Right lobe of liver (tissue), 6 donors: ENCODE measurements at regions not wholly inside any gene's neighbourhood (a gene's known extent, or its start where the extent isn't known, plus 50 kb on each side); places are given as distances from the start of the nearest gene placed in this dataset.

Experiments used
- ATAC-seq, 4 donors: fragments of 200-7000 bp; cut with Tn5 transposase; one replicate each; pipeline ENCODE4 v1.9.1; 2020; ENCODE audit warnings: mild to moderate bottlenecking in 4 of 4, moderate library complexity in 4 of 4
- DNase-seq, 3 donors: peaks; one replicate each; pipeline ENCODE4 v3.0.0-alpha.2; 2020
- H3K27ac ChIP-seq, 3 donors: fragments of 200-600 bp; one replicate each; pipeline ENCODE4 v1.8.0; 2022
- H3K27me3 ChIP-seq, 2 donors: fragments of 200-600 bp; one replicate each; pipeline ENCODE4 v1.8.0; 2022
- H3K36me3 ChIP-seq, 4 donors: fragments of 200-600 bp; sonication (generic) in 1 of 4; one replicate each; pipeline versions ENCODE4 v1.5.1 to v1.8.0; 2017 to 2022; ENCODE audit warnings: control low read depth in 1 of 4
- H3K4me1 ChIP-seq, 4 donors: fragments of 200-600 bp; sonication (generic) in 1 of 4; one replicate each; pipeline versions ENCODE4 v1.5.1 to v1.8.0; 2017 to 2022; ENCODE audit warnings: control low read depth in 1 of 4
- H3K4me3 ChIP-seq, 3 donors: fragments of 200-600 bp; one replicate each; pipeline ENCODE4 v1.8.0; 2022
- H3K9me3 ChIP-seq, 4 donors: fragments of 200-600 bp; sonication (generic) in 1 of 4; one replicate each; pipeline versions ENCODE4 v1.5.1 to v1.8.0; 2017 to 2022; ENCODE audit warnings: control low read depth in 1 of 4
- POLR2A ChIP-seq: fragments of 450-650 bp; IDR thresholded peaks from one replicate; pipeline ENCODE4 v1.6.1; 2017; ENCODE audit warnings: antibody characterized with exemption, mild to moderate bottlenecking
- WGBS: methylation state at CpG from one replicate; pipeline ENCODE4 v1.1.6; 2018; ENCODE audit warnings: low coverage, low lambda C conversion rate; ENCODE audit not compliant: insufficient coverage; ENCODE audit errors: missing lambda C conversion rate; 5-methylcytosine and 5-hydroxymethylcytosine counted together
- intact Hi-C, 2 donors: fragments of 100-400 bp; cut with DNase I; formaldehyde crosslinking; loops; one replicate each; pipeline versions ENCODE4 v1.11.2 to v1.14.1; 2022
- TF ChIP-seq, protein P1 (sequence below), 4 donors: fragments of 200-600 bp in 3 of 4; fragments of 450-650 bp in 1 of 4; IDR thresholded peaks; one replicate each; pipeline versions ENCODE4 v1.5.1 to v1.8.0; 2016 to 2022; ENCODE audit warnings: antibody characterized with exemption in 4 of 4, mild to moderate bottlenecking in 2 of 4
- donor health status: DM: no; HTN: yes; CAD: no.
- donor health status: DM: no; HTN: no; CAD: no.
- donor health status: DM: no; HTN: no; CAD: no.
- donor health status: DM: no; HTN: yes; CAD: no.
- donor health status: DM: no; HTN: yes; CAD: no.

DNA sequence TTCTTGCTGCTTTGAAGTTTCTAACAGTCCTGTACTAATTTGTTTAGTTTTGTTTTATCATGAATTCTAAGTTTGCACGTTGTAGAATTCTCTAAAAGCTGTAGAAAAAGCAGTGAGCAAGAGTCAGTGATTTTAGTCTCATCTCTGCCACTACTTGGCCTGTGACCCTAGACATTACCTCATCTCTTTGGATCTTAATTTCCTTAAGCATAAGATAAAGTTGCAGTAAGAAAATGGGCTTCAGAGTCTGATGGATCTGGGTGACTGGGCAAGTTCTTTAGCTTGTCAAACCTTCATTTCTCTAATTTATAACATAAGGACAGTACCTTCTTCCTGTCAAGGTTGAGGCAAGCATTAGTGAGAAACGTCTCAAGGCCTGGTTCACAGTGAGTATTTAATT lies 247.9 kb downstream of the DMRT2 start:
- H3K4me3 ChIP-seq, result no peak overlapping the region
- ATAC-seq (no peak), DNase-seq (no peak)
- TF ChIP-seq, protein P1, sequence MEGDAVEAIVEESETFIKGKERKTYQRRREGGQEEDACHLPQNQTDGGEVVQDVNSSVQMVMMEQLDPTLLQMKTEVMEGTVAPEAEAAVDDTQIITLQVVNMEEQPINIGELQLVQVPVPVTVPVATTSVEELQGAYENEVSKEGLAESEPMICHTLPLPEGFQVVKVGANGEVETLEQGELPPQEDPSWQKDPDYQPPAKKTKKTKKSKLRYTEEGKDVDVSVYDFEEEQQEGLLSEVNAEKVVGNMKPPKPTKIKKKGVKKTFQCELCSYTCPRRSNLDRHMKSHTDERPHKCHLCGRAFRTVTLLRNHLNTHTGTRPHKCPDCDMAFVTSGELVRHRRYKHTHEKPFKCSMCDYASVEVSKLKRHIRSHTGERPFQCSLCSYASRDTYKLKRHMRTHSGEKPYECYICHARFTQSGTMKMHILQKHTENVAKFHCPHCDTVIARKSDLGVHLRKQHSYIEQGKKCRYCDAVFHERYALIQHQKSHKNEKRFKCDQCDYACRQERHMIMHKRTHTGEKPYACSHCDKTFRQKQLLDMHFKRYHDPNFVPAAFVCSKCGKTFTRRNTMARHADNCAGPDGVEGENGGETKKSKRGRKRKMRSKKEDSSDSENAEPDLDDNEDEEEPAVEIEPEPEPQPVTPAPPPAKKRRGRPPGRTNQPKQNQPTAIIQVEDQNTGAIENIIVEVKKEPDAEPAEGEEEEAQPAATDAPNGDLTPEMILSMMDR (IDR thresholded peaks at IDR 0.05), result no peak
- TF ChIP-seq POLR2A, result no peak
- 31% methylated on average over 2 of the region's 2 CpGs for WGBS
- no peaks in the 10 kb centered on the region for H3K27me3 ChIP-seq
- no peak overlapping the region for H3K27ac ChIP-seq
- H3K36me3 ChIP-seq, result no peaks in the 10 kb centered on the region
- no peaks in the 10 kb centered on the region for H3K4me1 ChIP-seq
- no peaks in the 10 kb centered on the region for H3K9me3 ChIP-seq
- intact Hi-C loops, result no loop called here

- ATAC-seq (no peak), DNase-seq (no peak)
- intact Hi-C loops, result no loop called here
- H3K4me3 ChIP-seq, result no peak overlapping the region
- no peaks in the 10 kb centered on the region for H3K4me1 ChIP-seq
- 0% methylated on average over 1 of the region's 1 CpG for WGBS
- TF ChIP-seq POLR2A, result no peak
- TF ChIP-seq, protein P1 (IDR thresholded peaks at IDR 0.05), result no peak
- no peaks in the 10 kb centered on the region for H3K9me3 ChIP-seq
- H3K27ac ChIP-seq, result no peak overlapping the region
- no peaks in the 10 kb centered on the region for H3K27me3 ChIP-seq
- no peaks in the 10 kb centered on the region for H3K36me3 ChIP-seq
Observed at GRCh38 chr9:1300941-1301340, 250.8 kb downstream of the DMRT2 start.

DNA sequence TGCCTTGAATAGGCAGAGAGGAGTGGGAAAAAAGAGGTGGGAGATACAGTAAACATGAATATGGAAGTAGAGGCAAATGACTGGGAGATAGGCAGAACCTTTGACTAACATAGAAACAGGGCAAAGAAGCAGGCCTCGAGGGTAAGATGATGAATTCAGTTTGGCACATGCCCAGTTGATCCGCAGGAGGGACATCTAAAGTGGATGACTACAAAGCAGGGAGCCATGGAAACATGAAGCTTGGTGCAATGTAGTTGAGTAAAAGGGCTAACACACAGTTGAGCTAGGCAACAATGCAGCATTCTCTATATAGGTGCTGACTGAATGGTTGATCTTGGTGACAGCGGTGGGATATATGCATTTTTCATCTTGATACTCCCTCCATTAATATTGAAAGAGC lies 253.8 kb downstream of the DMRT2 start:
- WGBS, result 61% methylated on average over 3 of the region's 3 CpGs
- H3K9me3 ChIP-seq, result no peaks in the 10 kb centered on the region
- H3K27ac ChIP-seq, result no peak overlapping the region
- TF ChIP-seq POLR2A, result no peak
- TF ChIP-seq, protein P1 (IDR thresholded peaks at IDR 0.05), result no peak
- H3K36me3 ChIP-seq, result no peaks in the 10 kb centered on the region
- DNase-seq (no peak), ATAC-seq (no peak)
- intact Hi-C loops, result no loop called here
- H3K4me1 ChIP-seq, result no peaks in the 10 kb centered on the region
- no peak overlapping the region for H3K4me3 ChIP-seq
- no peaks in the 10 kb centered on the region for H3K27me3 ChIP-seq

GRCh38 chr9:1311462-1312042 lies 261.4 kb downstream of the DMRT2 start:
- Histone ChIP-seq H3K36me3 (no peaks in the 10 kb centered on the region), H3K4me3 (no peak overlapping the region), H3K9me3 (no peaks in the 10 kb centered on the region), H3K4me1 (no peaks in the 10 kb centered on the region), H3K27me3 (no peaks in the 10 kb centered on the region), H3K27ac (no peak overlapping the region)
- intact Hi-C loops, result no loop called here
- 56% methylated on average over 2 of the region's 2 CpGs for WGBS
- DNase-seq (no peak), ATAC-seq (no peak)
- TF ChIP-seq POLR2A, result no peak
- TF ChIP-seq, protein P1 (IDR thresholded peaks at IDR 0.05), result no peak

GRCh38 chr9:1319436-1319835 lies 269.3 kb downstream of the DMRT2 start:
- intact Hi-C loops, result no loop called here
- no peak overlapping the region for H3K27ac ChIP-seq
- DNase-seq, result no peak
- no peak for ATAC-seq
- no peaks in the 10 kb centered on the region for H3K36me3 ChIP-seq
- no peaks in the 10 kb centered on the region for H3K4me1 ChIP-seq
- no peaks in the 10 kb centered on the region for H3K9me3 ChIP-seq
- no peaks in the 10 kb centered on the region for H3K27me3 ChIP-seq
- no peak overlapping the region for H3K4me3 ChIP-seq
- TF ChIP-seq, protein P1 (IDR thresholded peaks at IDR 0.05), result no peak
- no peak for TF ChIP-seq POLR2A
- WGBS, result 67% methylated on average over 4 of the region's 4 CpGs
